ENCODE measurements at regions not wholly inside any gene's neighbourhood (a gene's known extent, or its start where the extent isn't known, plus 50 kb on each side); places are given as distances from the start of the nearest gene placed in this dataset.

- Histone ChIP-seq H3K4me1 (ENCODE audit: control insufficient read depth in 2 of 2, insufficient read depth in 2 of 2, low read length in 2 of 2) (peaks cover 0 to 3% of the 10 kb centered on the region in 2 donors), H3K9me3 (ENCODE audit: control extremely low read depth in 1 of 3, control insufficient read depth in 2 of 3, insufficient read depth in 1 of 3, low read length in 2 of 3) (peaks cover 0 to 1% (median 0%) of the 10 kb centered on the region in 3 donors), H3K36me3 (replicated peaks in 1 of 2; ENCODE audit: control extremely low read depth in 1 of 2, control insufficient read depth in 1 of 2, extremely low read depth in 1 of 2, insufficient read depth in 2 of 2, low read length in 1 of 2) (no peaks in the 10 kb centered on the region), H3K9ac (ENCODE audit: low read length) (no peak overlapping the region), H3K27ac (ENCODE audit: low read length in 2 of 2) (no peak overlapping the region), H4K20me1 (ENCODE audit: control insufficient read depth, insufficient read depth, low read length, poor library complexity, severe bottlenecking) (no peaks in the 10 kb centered on the region), H3K79me2 (ENCODE audit: control insufficient read depth, insufficient read depth, low read length) (no peaks in the 10 kb centered on the region), H3K27me3 (replicated peaks in 1 of 4; ENCODE audit: control extremely low read depth in 1 of 4, control insufficient read depth in 3 of 4, insufficient read depth in 4 of 4, low read length in 3 of 4) (no peaks in the 10 kb centered on the region), H2AFZ (ENCODE audit: insufficient read depth, low read depth, low read length, poor library complexity, severe bottlenecking) (no peak overlapping the region), H3K4me3 (ENCODE audit: control extremely low read depth in 1 of 5, extremely low read depth in 1 of 5, insufficient read depth in 1 of 5, low read depth in 2 of 5, low read length in 4 of 5) (no peak overlapping the region), H3K4me2 (replicated peaks; ENCODE audit: low read depth, low read length, poor library complexity, severe bottlenecking) (no peak overlapping the region)
- Mint-ChIP-seq H3K9me3 (ENCODE audit: insufficient read depth) (peaks cover 17% of the 10 kb centered on the region), H3K4me3 (no peak overlapping the region), H3K4me1 (peaks cover 4% of the 10 kb centered on the region), H3K27me3 (no peaks in the 10 kb centered on the region), H3K27ac (no peak overlapping the region)
- POLR2A ChIA-PET: no interaction called here
- CTCF ChIA-PET: no interaction called here
- no CpG with 5 or more reads among the region's 4 CpGs for WGBS (ENCODE audit: insufficient coverage)
- DNase-seq (no peak), ATAC-seq (ENCODE audit: low read depth) (no peak)
- intact Hi-C loops (cut with micrococcal nuclease): no loop called here
- TF ChIP-seq CTCF (IDR thresholded peaks at IDR 0.05) (no peak), EZH2 (IDR thresholded peaks at IDR 0.05; ENCODE audit: borderline replicate concordance, insufficient read depth, low read depth, low read length, poor library complexity, severe bottlenecking) (no peak)
Observed at GRCh38 chr7:145893925-145894535, 222.6 kb upstream of the CNTNAP2 start.

- H3K4me3 Mint-ChIP-seq: no peak overlapping the region
- Histone ChIP-seq H3K9ac (ENCODE audit: low read length) (no peak overlapping the region), H3K27me3 (replicated peaks in 1 of 4; ENCODE audit: control extremely low read depth in 1 of 4, control insufficient read depth in 3 of 4, insufficient read depth in 4 of 4, low read length in 3 of 4) (no peaks in the 10 kb centered on the region), H3K4me1 (ENCODE audit: control insufficient read depth in 2 of 2, insufficient read depth in 2 of 2, low read length in 2 of 2) (no peaks in the 10 kb centered on the region), H3K27ac (ENCODE audit: low read length in 2 of 2) (no peak overlapping the region), H2AFZ (ENCODE audit: insufficient read depth, low read depth, low read length, poor library complexity, severe bottlenecking) (no peak overlapping the region), H3K4me2 (replicated peaks; ENCODE audit: low read depth, low read length, poor library complexity, severe bottlenecking) (no peak overlapping the region), H4K20me1 (ENCODE audit: control insufficient read depth, insufficient read depth, low read length, poor library complexity, severe bottlenecking) (no peaks in the 10 kb centered on the region), H3K79me2 (ENCODE audit: control insufficient read depth, insufficient read depth, low read length) (no peaks in the 10 kb centered on the region), H3K36me3 (replicated peaks in 1 of 2; ENCODE audit: control extremely low read depth in 1 of 2, control insufficient read depth in 1 of 2, extremely low read depth in 1 of 2, insufficient read depth in 2 of 2, low read length in 1 of 2) (no peaks in the 10 kb centered on the region), H3K9me3 (ENCODE audit: control extremely low read depth in 1 of 3, control insufficient read depth in 2 of 3, insufficient read depth in 1 of 3, low read length in 2 of 3) (no peaks in the 10 kb centered on the region), H3K4me3 (ENCODE audit: control extremely low read depth in 1 of 5, extremely low read depth in 1 of 5, insufficient read depth in 1 of 5, low read depth in 2 of 5, low read length in 4 of 5) (no peak overlapping the region)
- H3K27me3 Mint-ChIP-seq: no peaks in the 10 kb centered on the region
- H3K4me1 Mint-ChIP-seq: peaks cover 8% of the 10 kb centered on the region
- peaks cover 1% of the 10 kb centered on the region for H3K9me3 Mint-ChIP-seq (ENCODE audit: insufficient read depth)
- ChIA-PET CTCF (interaction anchor here (1.0 kb wide), 1 partner anchor 204 kb away, joined by 4 read pairs; no protein-coding TSS in a partner anchor), POLR2A (no interaction called here)
- ATAC-seq (ENCODE audit: low read depth): peak; percentile 17
- no peak overlapping the region for H3K27ac Mint-ChIP-seq
- WGBS (ENCODE audit: insufficient coverage): 58% methylated on average over 2 of the region's 5 CpGs
- DNase-seq: peak; percentile 20
- intact Hi-C loops (cut with micrococcal nuclease): no loop called here
- TF ChIP-seq EZH2 (IDR thresholded peaks at IDR 0.05; ENCODE audit: borderline replicate concordance, insufficient read depth, low read depth, low read length, poor library complexity, severe bottlenecking): no peak
- no peak for TF ChIP-seq CTCF (IDR thresholded peaks at IDR 0.05)
Observed at GRCh38 chr7:145884716-145885514, 231.7 kb upstream of the CNTNAP2 start.
